PC-3 (cell line): ENCODE measurements at regions not wholly inside any gene's neighbourhood (a gene's known extent, or its start where the extent isn't known, plus 50 kb on each side); places are given as distances from the start of the nearest gene placed in this dataset.

Source experiments
- EZH2 ChIP-seq: fragments of 300-600 bp; sonication (generic); IDR thresholded peaks from one replicate; pipeline ENCODE4 v1.6.1; 2017; ENCODE audit warnings: antibody characterized with exemption, mild to moderate bottlenecking, low read length; ENCODE audit not compliant: unreplicated experiment
- EZH2phosphoT487 ChIP-seq: fragments of 300-600 bp; sonication (generic); IDR thresholded peaks from 2 replicates; pipeline ENCODE4 v1.6.1; 2018; ENCODE audit warnings: mild to moderate bottlenecking, antibody characterized with exemption, low read length, borderline replicate concordance
- TF ChIP-seq, protein P1 (sequence below): fragments of 300-600 bp; sonication (generic); conservative IDR thresholded peaks from 2 replicates; pipeline ENCODE4 v1.5.1; 2017; ENCODE audit warnings: antibody characterized with exemption, low read depth, mild to moderate bottlenecking, low read length

DNA sequence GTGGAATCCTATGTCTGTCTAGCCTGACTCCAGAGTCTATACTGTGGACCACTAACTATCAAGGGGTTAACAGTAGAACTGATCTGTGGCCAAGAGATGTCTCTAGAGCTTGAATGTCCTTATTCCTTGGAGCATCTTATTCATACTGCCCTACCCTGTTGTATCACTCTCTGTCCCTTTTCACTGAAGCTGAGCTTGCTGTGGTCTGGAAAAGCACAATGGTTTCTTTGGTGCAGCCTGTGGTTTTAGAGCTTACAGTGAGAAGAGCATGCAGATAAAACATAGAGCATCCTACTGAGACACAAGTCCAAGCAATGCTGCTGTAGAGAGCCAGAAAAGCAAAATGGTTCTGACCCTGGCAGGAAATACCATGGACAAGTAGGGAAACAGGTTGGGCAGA, 367.0 kb upstream of the ATP2B1 start:
- no peak for TF ChIP-seq EZH2
- TF ChIP-seq, protein P1, sequence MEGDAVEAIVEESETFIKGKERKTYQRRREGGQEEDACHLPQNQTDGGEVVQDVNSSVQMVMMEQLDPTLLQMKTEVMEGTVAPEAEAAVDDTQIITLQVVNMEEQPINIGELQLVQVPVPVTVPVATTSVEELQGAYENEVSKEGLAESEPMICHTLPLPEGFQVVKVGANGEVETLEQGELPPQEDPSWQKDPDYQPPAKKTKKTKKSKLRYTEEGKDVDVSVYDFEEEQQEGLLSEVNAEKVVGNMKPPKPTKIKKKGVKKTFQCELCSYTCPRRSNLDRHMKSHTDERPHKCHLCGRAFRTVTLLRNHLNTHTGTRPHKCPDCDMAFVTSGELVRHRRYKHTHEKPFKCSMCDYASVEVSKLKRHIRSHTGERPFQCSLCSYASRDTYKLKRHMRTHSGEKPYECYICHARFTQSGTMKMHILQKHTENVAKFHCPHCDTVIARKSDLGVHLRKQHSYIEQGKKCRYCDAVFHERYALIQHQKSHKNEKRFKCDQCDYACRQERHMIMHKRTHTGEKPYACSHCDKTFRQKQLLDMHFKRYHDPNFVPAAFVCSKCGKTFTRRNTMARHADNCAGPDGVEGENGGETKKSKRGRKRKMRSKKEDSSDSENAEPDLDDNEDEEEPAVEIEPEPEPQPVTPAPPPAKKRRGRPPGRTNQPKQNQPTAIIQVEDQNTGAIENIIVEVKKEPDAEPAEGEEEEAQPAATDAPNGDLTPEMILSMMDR = no peak
- no peak for TF ChIP-seq EZH2phosphoT487
